Esophagus muscularis mucosa (tissue), 4 donors: ENCODE measurements at regions not wholly inside any gene's neighbourhood (a gene's known extent, or its start where the extent isn't known, plus 50 kb on each side); places are given as distances from the start of the nearest gene placed in this dataset.

Source experiments
- DNase-seq: peaks from one replicate; pipeline ENCODE4 v3.0.0-alpha.2; 2017; ENCODE audit errors: extremely low spot score
- H3K27ac ChIP-seq, 4 donors: fragments of 200-600 bp; sonication (generic); replicated peaks in 1 of 4; 1 replicate in 3 of 4; 2 replicates in 1 of 4; pipeline ENCODE4 v1.5.1; 2016 to 2019; ENCODE audit warnings: mild to moderate bottlenecking in 1 of 4
- H3K27me3 ChIP-seq, 4 donors: fragments of 200-600 bp; sonication (generic); one replicate each; pipeline versions ENCODE4 v1.5.1 to v1.6.0; 2016 to 2019
- H3K36me3 ChIP-seq, 4 donors: fragments of 200-600 bp; sonication (generic); one replicate each; pipeline ENCODE4 v1.5.1; 2016 to 2019
- H3K4me1 ChIP-seq, 4 donors: fragments of 200-600 bp; sonication (generic); one replicate each; pipeline ENCODE4 v1.5.1; 2016 to 2019
- H3K4me3 ChIP-seq, 4 donors: fragments of 200-600 bp; sonication (generic); 1 replicate in 2 of 4; 2 replicates in 2 of 4; pipeline ENCODE4 v1.5.1; 2016 to 2019; ENCODE audit warnings: mild to moderate bottlenecking in 4 of 4, moderate library complexity in 1 of 4
- H3K9me3 ChIP-seq, 4 donors: fragments of 200-600 bp; sonication (generic); 1 replicate in 3 of 4; 2 replicates in 1 of 4; pipeline ENCODE4 v1.5.1; 2016 to 2019
- EP300 ChIP-seq: sonication (generic); formaldehyde crosslinking; IDR thresholded peaks from one replicate; pipeline ENCODE4 v1.6.1; 2017; ENCODE audit warnings: antibody characterized with exemption
- POLR2A ChIP-seq: fragments of 450-650 bp; IDR thresholded peaks from one replicate; pipeline ENCODE4 v1.6.1; 2017; ENCODE audit warnings: antibody characterized with exemption, moderate library complexity, mild to moderate bottlenecking, low read depth
- POLR2AphosphoS5 ChIP-seq, 2 donors: sonication (generic); formaldehyde crosslinking; IDR thresholded peaks; one replicate each; pipeline ENCODE4 v1.6.1; 2017; ENCODE audit warnings: antibody characterized with exemption in 2 of 2
- WGBS: methylation state at CpG from one replicate; pipeline ENCODE4 v1.1.5; 2018; 5-methylcytosine and 5-hydroxymethylcytosine counted together
- intact Hi-C: fragments of 100-400 bp; cut with DNase I; formaldehyde crosslinking; loops from one replicate; pipeline ENCODE4 v1.15.1; 2023
- TF ChIP-seq, protein P1 (sequence below), 3 experiments: fragments of 200-600 bp in 2 of 3; fragments of 450-650 bp in 1 of 3; sonication (generic) in 2 of 3; IDR thresholded peaks; one replicate each; pipeline ENCODE4 v1.5.1; 2017 to 2019; ENCODE audit warnings: antibody characterized with exemption in 3 of 3, mild to moderate bottlenecking in 2 of 3, moderate library complexity in 1 of 3

- no peak overlapping the region for H3K4me3 ChIP-seq
- 48% methylated on average over 2 of the region's 2 CpGs for WGBS
- no peaks in the 10 kb centered on the region for H3K27me3 ChIP-seq
- TF ChIP-seq EP300 (no peak), POLR2A (no peak), POLR2AphosphoS5 (IDR thresholded peaks at IDR 0.05) (no peak)
- TF ChIP-seq, protein P1, sequence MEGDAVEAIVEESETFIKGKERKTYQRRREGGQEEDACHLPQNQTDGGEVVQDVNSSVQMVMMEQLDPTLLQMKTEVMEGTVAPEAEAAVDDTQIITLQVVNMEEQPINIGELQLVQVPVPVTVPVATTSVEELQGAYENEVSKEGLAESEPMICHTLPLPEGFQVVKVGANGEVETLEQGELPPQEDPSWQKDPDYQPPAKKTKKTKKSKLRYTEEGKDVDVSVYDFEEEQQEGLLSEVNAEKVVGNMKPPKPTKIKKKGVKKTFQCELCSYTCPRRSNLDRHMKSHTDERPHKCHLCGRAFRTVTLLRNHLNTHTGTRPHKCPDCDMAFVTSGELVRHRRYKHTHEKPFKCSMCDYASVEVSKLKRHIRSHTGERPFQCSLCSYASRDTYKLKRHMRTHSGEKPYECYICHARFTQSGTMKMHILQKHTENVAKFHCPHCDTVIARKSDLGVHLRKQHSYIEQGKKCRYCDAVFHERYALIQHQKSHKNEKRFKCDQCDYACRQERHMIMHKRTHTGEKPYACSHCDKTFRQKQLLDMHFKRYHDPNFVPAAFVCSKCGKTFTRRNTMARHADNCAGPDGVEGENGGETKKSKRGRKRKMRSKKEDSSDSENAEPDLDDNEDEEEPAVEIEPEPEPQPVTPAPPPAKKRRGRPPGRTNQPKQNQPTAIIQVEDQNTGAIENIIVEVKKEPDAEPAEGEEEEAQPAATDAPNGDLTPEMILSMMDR (IDR thresholded peaks at IDR 0.05), result no peak
- no peaks in the 10 kb centered on the region for H3K9me3 ChIP-seq
- no peaks in the 10 kb centered on the region for H3K36me3 ChIP-seq
- H3K27ac ChIP-seq, result no peak overlapping the region
- no peak for DNase-seq
- no peaks in the 10 kb centered on the region for H3K4me1 ChIP-seq
- intact Hi-C loops, result no loop called here
Measured at GRCh38 chrX:125646195-125646594, 326.5 kb downstream of the TEX13C start.

GRCh38 chrX:125651426-125651825, 331.8 kb downstream of the TEX13C start:
- H3K4me1 ChIP-seq, result no peaks in the 10 kb centered on the region
- no peaks in the 10 kb centered on the region for H3K9me3 ChIP-seq
- H3K27ac ChIP-seq, result no peak overlapping the region
- no peak for DNase-seq
- no peak overlapping the region for H3K4me3 ChIP-seq
- intact Hi-C loops, result no loop called here
- H3K27me3 ChIP-seq, result no peaks in the 10 kb centered on the region
- TF ChIP-seq POLR2A (no peak), POLR2AphosphoS5 (IDR thresholded peaks at IDR 0.05) (no peak), EP300 (no peak)
- no peaks in the 10 kb centered on the region for H3K36me3 ChIP-seq
- 16% methylated on average over 1 of the region's 1 CpG for WGBS

GRCh38 chrX:125654501-125654900, 334.8 kb downstream of the TEX13C start:
- no peak for TF ChIP-seq EP300
- no peak for TF ChIP-seq POLR2AphosphoS5 (IDR thresholded peaks at IDR 0.05)
- TF ChIP-seq, protein P1 (IDR thresholded peaks at IDR 0.05), result no peak
- TF ChIP-seq POLR2A, result no peak
- no peaks in the 10 kb centered on the region for H3K4me1 ChIP-seq
- no peak overlapping the region for H3K4me3 ChIP-seq
- DNase-seq, result no peak
- H3K27me3 ChIP-seq, result no peaks in the 10 kb centered on the region
- H3K27ac ChIP-seq, result no peak overlapping the region
- WGBS, result 39% methylated on average over 2 of the region's 2 CpGs
- H3K36me3 ChIP-seq, result no peaks in the 10 kb centered on the region
- no peaks in the 10 kb centered on the region for H3K9me3 ChIP-seq
- intact Hi-C loops, result no loop called here

DNA sequence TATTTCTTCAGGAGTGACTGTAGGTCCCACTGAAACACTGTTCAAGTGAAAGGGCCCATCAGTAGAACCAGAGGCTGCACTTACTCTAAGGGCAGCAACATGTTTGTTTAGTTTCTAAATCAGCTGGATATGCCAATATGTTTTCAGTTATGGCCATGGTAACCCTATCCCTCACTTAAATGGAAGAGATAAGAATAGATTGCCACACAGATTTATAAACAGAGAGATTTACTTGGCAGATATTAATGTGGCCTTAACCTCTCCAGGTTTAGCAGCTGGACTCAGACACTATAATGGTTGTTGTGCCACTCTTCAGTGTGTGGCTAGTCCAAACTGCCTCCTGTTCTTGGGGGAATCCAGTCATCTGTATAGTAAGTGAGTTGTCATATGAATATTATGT, 354.1 kb downstream of the TEX13C start:
- no peaks in the 10 kb centered on the region for H3K9me3 ChIP-seq
- no peak overlapping the region for H3K4me3 ChIP-seq
- H3K27me3 ChIP-seq, result no peaks in the 10 kb centered on the region
- H3K4me1 ChIP-seq, result no peaks in the 10 kb centered on the region
- TF ChIP-seq, protein P1 (IDR thresholded peaks at IDR 0.05), result no peak
- no peak for TF ChIP-seq POLR2A
- TF ChIP-seq EP300, result no peak
- no peak for TF ChIP-seq POLR2AphosphoS5 (IDR thresholded peaks at IDR 0.05)
- no peaks in the 10 kb centered on the region for H3K36me3 ChIP-seq
- intact Hi-C loops, result no loop called here
- H3K27ac ChIP-seq, result no peak overlapping the region
- no peak for DNase-seq

DNA sequence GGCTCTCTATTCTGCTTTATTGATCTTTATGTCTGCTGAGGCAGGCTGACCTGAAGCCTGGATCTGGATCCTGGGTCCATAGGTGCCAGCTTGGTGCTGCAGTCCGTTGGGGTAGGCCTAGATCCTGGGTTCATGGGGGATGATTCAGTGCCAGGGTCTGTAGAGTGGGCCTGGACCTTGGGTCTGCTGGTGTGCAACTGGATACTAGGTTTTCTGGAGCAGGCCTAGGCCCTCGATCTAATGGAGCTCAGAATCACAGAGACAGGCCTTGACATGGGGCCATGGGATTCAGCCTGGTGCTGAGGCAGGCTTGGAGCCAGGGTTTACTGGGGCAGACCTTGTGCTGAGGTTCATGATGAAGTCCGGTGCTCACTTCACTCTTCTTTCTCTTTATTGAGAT, 358.6 kb downstream of the TEX13C start:
- no peak for DNase-seq
- WGBS, result 40% methylated on average over 3 of the region's 3 CpGs
- H3K27me3 ChIP-seq, result no peaks in the 10 kb centered on the region
- H3K4me1 ChIP-seq, result no peaks in the 10 kb centered on the region
- no peaks in the 10 kb centered on the region for H3K36me3 ChIP-seq
- no peak overlapping the region for H3K4me3 ChIP-seq
- TF ChIP-seq POLR2A (no peak), POLR2AphosphoS5 (IDR thresholded peaks at IDR 0.05) (no peak)
- H3K9me3 ChIP-seq, result no peaks in the 10 kb centered on the region
- H3K27ac ChIP-seq, result no peak overlapping the region
- intact Hi-C loops, result no loop called here

- no peaks in the 10 kb centered on the region for H3K36me3 ChIP-seq
- H3K27me3 ChIP-seq, result no peaks in the 10 kb centered on the region
- intact Hi-C loops, result no loop called here
Measured at GRCh38 chrX:125680366-125680765, 360.7 kb downstream of the TEX13C start.

More at GRCh38 chrX:125680366-125680765, 360.7 kb downstream of the TEX13C start:
- Histone ChIP-seq H3K4me3 (no peak overlapping the region), H3K9me3 (no peaks in the 10 kb centered on the region), H3K4me1 (no peaks in the 10 kb centered on the region), H3K27ac (no peak overlapping the region)
- TF ChIP-seq, protein P1 (IDR thresholded peaks at IDR 0.05), result no peak
- TF ChIP-seq POLR2A (no peak), POLR2AphosphoS5 (IDR thresholded peaks at IDR 0.05) (no peak), EP300 (no peak)
- no peak for DNase-seq
